ENCODE measurements at regions not wholly inside any gene's neighbourhood (a gene's known extent, or its start where the extent isn't known, plus 50 kb on each side); places are given as distances from the start of the nearest gene placed in this dataset.

DNA sequence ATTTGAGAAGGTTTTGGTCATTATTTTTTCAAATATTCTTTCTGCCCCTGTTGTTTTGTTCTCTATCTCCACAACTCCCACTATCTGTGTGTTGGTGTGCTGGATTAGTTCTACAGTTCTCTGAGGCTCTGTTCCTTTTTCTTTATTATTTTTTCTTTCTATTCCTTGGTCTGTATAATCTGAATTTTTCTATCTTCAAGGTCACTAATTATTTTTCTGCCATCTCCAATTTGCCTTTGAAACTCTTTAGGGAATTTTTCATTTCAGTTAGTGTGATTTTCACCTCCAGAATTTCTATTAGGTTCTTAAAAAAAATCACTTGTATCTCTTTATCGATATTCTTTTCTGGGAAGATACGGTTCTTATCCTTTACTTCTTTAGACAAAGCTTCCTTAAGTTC, 82.1 kb upstream of the GGTLC1 start:
- no peak overlapping the region for H3K4me2 ChIP-seq (replicated peaks; ENCODE audit: extremely low read depth, low read length, poor library complexity, severe bottlenecking)
- no peak overlapping the region for H3K9ac ChIP-seq (ENCODE audit: insufficient read depth, low read length, poor library complexity, severe bottlenecking)
- H3K27me3 Mint-ChIP-seq (ENCODE audit: low read depth in 3 of 3), result peaks cover 1 to 3% (median 2%) of the 10 kb centered on the region in 3 donors
- no peak overlapping the region for H3K4me3 Mint-ChIP-seq
- intact Hi-C loops (cut with micrococcal nuclease), result no loop called here
- no peaks in the 10 kb centered on the region for H3K4me1 ChIP-seq (ENCODE audit: control insufficient read depth in 1 of 2, insufficient read depth in 2 of 2, low read length in 2 of 2)
- H3K4me3 ChIP-seq (replicated peaks in 1 of 3; ENCODE audit: low read depth in 2 of 3, low read length in 3 of 3), result no peak overlapping the region
- H3K27ac Mint-ChIP-seq, result no peak overlapping the region
- H3K36me3 Mint-ChIP-seq, result no peaks in the 10 kb centered on the region
- H3K36me3 ChIP-seq (replicated peaks in 1 of 2; ENCODE audit: control insufficient read depth in 1 of 2, insufficient read depth in 2 of 2, low read length in 2 of 2), result no peaks in the 10 kb centered on the region
- TF ChIP-seq, protein P1, sequence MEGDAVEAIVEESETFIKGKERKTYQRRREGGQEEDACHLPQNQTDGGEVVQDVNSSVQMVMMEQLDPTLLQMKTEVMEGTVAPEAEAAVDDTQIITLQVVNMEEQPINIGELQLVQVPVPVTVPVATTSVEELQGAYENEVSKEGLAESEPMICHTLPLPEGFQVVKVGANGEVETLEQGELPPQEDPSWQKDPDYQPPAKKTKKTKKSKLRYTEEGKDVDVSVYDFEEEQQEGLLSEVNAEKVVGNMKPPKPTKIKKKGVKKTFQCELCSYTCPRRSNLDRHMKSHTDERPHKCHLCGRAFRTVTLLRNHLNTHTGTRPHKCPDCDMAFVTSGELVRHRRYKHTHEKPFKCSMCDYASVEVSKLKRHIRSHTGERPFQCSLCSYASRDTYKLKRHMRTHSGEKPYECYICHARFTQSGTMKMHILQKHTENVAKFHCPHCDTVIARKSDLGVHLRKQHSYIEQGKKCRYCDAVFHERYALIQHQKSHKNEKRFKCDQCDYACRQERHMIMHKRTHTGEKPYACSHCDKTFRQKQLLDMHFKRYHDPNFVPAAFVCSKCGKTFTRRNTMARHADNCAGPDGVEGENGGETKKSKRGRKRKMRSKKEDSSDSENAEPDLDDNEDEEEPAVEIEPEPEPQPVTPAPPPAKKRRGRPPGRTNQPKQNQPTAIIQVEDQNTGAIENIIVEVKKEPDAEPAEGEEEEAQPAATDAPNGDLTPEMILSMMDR (IDR thresholded peaks at IDR 0.05), result no peak
- H3K79me2 ChIP-seq (ENCODE audit: insufficient read depth, low read length), result no peaks in the 10 kb centered on the region
- no peaks in the 10 kb centered on the region for H4K20me1 ChIP-seq (ENCODE audit: insufficient read depth, low read length)
- H3K27ac ChIP-seq (ENCODE audit: low read depth in 1 of 2, low read length in 2 of 2), result no peak overlapping the region
- H3K4me1 Mint-ChIP-seq, result no peaks in the 10 kb centered on the region
- H3K9me3 Mint-ChIP-seq, result peaks cover 0 to 12% (median 5%) of the 10 kb centered on the region in 7 donors
- no peak overlapping the region for H2AFZ ChIP-seq (ENCODE audit: insufficient read depth, low read depth, low read length, poor library complexity, severe bottlenecking)
- no peaks in the 10 kb centered on the region for H3K27me3 ChIP-seq (ENCODE audit: control insufficient read depth in 2 of 2, insufficient read depth in 2 of 2, low read length in 2 of 2)
- WGBS (ENCODE audit: insufficient coverage), result no CpG with 5 or more reads among the region's 2 CpGs
- H3K9me3 ChIP-seq (replicated peaks in 1 of 2; ENCODE audit: control insufficient read depth in 1 of 2, insufficient read depth in 1 of 2, low read length in 2 of 2), result no peaks in the 10 kb centered on the region
- no peak for DNase-seq

DNA sequence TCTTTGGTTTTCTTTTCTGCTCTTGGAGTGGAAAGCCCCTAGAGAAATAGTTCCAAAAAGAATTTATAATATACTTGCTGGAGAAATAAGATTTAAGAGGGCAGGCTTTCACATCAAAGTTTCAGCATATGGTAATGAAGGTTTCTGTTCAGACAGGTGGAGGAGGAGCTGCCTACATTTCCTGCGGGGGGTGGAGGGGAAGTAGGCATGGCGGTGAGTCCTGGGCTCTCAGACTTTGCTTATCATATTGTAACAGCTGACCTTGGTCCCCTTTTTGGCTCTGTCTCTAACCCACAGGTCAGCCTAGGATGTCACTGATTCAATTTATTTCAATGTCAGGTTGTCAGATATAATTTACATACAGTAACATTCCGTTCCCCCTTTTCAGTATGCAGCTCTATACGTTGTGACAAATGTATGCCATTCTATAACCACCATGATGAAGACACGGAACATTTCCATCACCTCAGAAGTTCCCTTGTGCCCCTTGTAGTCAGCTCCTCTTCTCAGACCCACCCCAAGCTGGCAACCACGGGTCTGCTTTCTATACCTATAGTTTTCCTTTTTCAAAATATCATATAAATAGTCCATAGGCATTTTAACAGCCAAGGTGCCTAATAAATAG, 77.6 kb upstream of the GGTLC1 start:
- Mint-ChIP-seq H3K4me3 (no peak overlapping the region), H3K4me1 (no peaks in the 10 kb centered on the region), H3K27me3 (ENCODE audit: low read depth in 3 of 3) (peaks cover 0 to 3% (median 3%) of the 10 kb centered on the region in 3 donors), H3K9me3 (peaks cover 0 to 12% (median 3%) of the 10 kb centered on the region in 7 donors), H3K27ac (no peak overlapping the region), H3K36me3 (no peaks in the 10 kb centered on the region)
- TF ChIP-seq, protein P1 (IDR thresholded peaks at IDR 0.05), result no peak
- no peaks in the 10 kb centered on the region for H3K36me3 ChIP-seq (replicated peaks in 1 of 2; ENCODE audit: control insufficient read depth in 1 of 2, insufficient read depth in 2 of 2, low read length in 2 of 2)
- H2AFZ ChIP-seq (ENCODE audit: insufficient read depth, low read depth, low read length, poor library complexity, severe bottlenecking), result no peak overlapping the region
- no peak overlapping the region for H3K9ac ChIP-seq (ENCODE audit: insufficient read depth, low read length, poor library complexity, severe bottlenecking)
- H3K9me3 ChIP-seq (replicated peaks in 1 of 2; ENCODE audit: control insufficient read depth in 1 of 2, insufficient read depth in 1 of 2, low read length in 2 of 2), result no peaks in the 10 kb centered on the region
- no peak overlapping the region for H3K27ac ChIP-seq (ENCODE audit: low read depth in 1 of 2, low read length in 2 of 2)
- H3K79me2 ChIP-seq (ENCODE audit: insufficient read depth, low read length), result no peaks in the 10 kb centered on the region
- H3K4me3 ChIP-seq (replicated peaks in 1 of 3; ENCODE audit: low read depth in 2 of 3, low read length in 3 of 3), result no peak overlapping the region
- no peaks in the 10 kb centered on the region for H4K20me1 ChIP-seq (ENCODE audit: insufficient read depth, low read length)
- no peak overlapping the region for H3K4me2 ChIP-seq (replicated peaks; ENCODE audit: extremely low read depth, low read length, poor library complexity, severe bottlenecking)
- intact Hi-C loops (cut with micrococcal nuclease), result no loop called here
- H3K27me3 ChIP-seq (ENCODE audit: control insufficient read depth in 2 of 2, insufficient read depth in 2 of 2, low read length in 2 of 2), result no peaks in the 10 kb centered on the region
- WGBS (ENCODE audit: insufficient coverage), result 10% methylated on average over 3 of the region's 6 CpGs
- DNase-seq, result no peak
- H3K4me1 ChIP-seq (ENCODE audit: control insufficient read depth in 1 of 2, insufficient read depth in 2 of 2, low read length in 2 of 2), result no peaks in the 10 kb centered on the region

Data from CD14-positive monocyte (primary cell).